SJCRH30 (cell line): ENCODE measurements at regions not wholly inside any gene's neighbourhood (a gene's known extent, or its start where the extent isn't known, plus 50 kb on each side); places are given as distances from the start of the nearest gene placed in this dataset.
A peak's percentile ranks its signal among the peaks of the same experiment; 100 is the strongest.
"Not testable (repeated sequence)": the region's sequence is repeated elsewhere in the genome, so short reads cannot be mapped to it uniquely, and the experiment has no call there.

Source experiments
- DNase-seq, 2 experiments: peaks; one replicate each; pipeline ENCODE4 v3.0.0-alpha.2; 2015 to 2020
- H3K27ac ChIP-seq: fragments of 250-450 bp; sonication (Bioruptor Pico); 2 replicates; pipeline ENCODE4 v1.5.1; 2020; ENCODE audit warnings: mild to moderate bottlenecking, moderate library complexity
- H3K27me3 ChIP-seq: fragments of 250-450 bp; sonication (Bioruptor Pico); 2 replicates; pipeline ENCODE4 v1.5.1; 2020; ENCODE audit warnings: mild to moderate bottlenecking, moderate library complexity
- H3K36me3 ChIP-seq: fragments of 250-450 bp; sonication (Bioruptor Pico); 2 replicates; pipeline ENCODE4 v1.5.1; 2020; ENCODE audit warnings: mild to moderate bottlenecking, moderate library complexity
- H3K4me1 ChIP-seq: fragments of 250-450 bp; sonication (Bioruptor Pico); 2 replicates; pipeline ENCODE4 v1.5.1; 2020; ENCODE audit warnings: mild to moderate bottlenecking, moderate library complexity
- H3K4me3 ChIP-seq: fragments of 250-450 bp; sonication (Bioruptor Pico); 2 replicates; pipeline ENCODE4 v1.5.1; 2020; ENCODE audit warnings: mild to moderate bottlenecking, moderate library complexity
- H3K9me3 ChIP-seq: fragments of 250-450 bp; sonication (Bioruptor Pico); replicated peaks from 2 replicates; pipeline ENCODE4 v1.5.1; 2020; ENCODE audit warnings: mild to moderate bottlenecking, moderate library complexity

DNA sequence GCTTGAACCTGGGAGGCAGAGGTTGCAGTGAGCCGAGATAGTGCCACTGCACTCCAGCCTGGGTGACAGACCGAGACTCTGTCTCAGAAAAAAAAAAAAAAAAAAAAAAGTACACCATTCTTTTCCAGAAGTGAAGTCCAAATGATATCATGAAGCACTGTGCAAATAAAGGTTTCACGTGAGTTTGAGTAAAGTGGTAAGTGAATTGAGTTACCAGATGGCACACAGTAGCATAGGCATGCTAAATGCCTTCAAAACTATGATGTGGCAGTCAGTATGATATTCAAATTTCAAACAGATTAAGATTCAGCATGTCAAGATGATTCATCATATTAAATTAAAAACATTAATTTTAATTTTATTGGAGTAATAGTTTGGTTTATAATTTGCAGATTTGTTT, 195.2 kb downstream of the TAF11L14 start:
- Histone ChIP-seq H3K4me1 (no peaks in the 10 kb centered on the region), H3K4me3 (no peak overlapping the region), H3K9me3 (no peaks in the 10 kb centered on the region), H3K27ac (no peak overlapping the region), H3K27me3 (no peaks in the 10 kb centered on the region), H3K36me3 (no peaks in the 10 kb centered on the region)
- no peak for DNase-seq

DNA sequence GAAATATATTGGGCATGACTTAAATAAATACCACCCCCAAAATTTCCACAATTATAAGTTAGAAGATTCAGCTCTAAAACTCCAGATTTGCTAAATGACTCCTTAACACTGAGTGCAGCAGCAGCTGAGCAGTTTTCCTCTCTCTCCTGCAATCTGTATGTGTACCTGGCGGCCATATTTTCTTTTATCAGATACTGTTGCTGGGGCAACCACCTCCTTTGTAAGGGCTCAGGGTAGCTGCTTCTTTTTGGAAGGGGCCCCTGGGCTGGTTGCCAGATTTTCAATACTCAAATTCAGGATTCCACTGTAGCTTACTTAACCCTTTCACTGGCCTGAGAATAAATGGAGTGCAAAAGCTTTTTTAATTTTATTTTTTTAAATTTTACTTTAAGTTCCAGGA, 197.0 kb downstream of the TAF11L14 start:
- Histone ChIP-seq H3K4me1 (no peaks in the 10 kb centered on the region), H3K27ac (no peak overlapping the region), H3K4me3 (no peak overlapping the region), H3K9me3 (no peaks in the 10 kb centered on the region), H3K36me3 (no peaks in the 10 kb centered on the region), H3K27me3 (no peaks in the 10 kb centered on the region)
- DNase-seq = no peak

DNA sequence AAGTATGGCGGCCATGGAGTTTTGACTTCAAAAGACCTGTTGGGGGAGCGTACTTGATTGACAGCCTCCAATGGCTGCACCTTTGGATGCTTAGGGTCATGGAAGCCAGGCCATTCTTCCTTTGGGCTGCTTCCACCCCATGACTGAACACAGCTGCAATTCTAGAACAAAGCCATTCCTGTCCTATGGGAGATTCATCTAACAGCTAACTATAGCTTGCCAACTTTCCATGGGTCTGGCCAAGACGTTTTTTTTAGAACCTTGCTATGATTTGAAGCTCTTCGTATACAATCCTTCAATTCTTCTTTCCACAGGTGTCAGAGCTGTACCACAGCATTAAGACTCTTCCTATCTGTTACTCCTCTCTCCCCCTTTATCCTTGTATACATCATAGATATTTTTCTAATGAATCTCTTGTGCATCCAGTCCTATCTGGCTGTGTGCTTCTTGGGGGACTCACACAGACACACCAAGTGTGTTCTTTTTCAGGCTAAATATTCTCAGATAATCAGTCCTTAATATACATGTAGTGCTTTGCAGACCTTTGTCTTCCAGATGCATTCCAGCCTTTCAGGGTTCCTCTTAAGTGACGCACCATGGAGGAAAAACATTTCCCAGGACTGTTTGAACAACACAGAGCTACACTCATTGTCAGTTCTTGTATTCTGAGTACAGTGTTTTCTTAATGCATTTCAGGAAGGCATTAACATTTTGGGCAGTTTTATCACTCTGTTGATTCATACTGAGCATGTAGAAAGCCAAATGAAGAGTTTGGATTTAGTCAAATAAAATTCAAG, 198.9 kb downstream of the TAF11L14 start:
- H3K27ac ChIP-seq = no peak overlapping the region
- H3K9me3 ChIP-seq = no peaks in the 10 kb centered on the region
- H3K4me1 ChIP-seq = no peaks in the 10 kb centered on the region
- H3K27me3 ChIP-seq = no peaks in the 10 kb centered on the region
- H3K4me3 ChIP-seq = no peak overlapping the region
- no peak for DNase-seq
- no peaks in the 10 kb centered on the region for H3K36me3 ChIP-seq

DNA sequence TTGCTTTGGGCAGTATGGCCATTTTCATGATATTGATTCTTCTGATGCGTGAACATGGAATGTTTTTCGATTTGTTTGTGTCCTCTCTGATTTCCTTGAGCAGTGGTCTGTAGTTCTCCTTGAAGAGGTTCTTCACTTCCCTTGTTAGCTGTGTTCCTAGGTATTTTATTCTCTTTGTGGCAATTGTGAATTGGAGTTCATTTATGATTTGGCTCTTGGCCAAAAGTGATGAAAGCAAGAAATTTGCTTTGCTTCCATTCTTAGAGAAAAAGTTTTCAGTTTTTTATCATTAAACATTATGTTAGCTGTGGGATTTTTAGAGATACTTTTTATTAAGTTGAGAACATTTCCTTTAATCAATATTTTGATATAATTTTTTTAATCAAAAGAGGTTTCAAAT, 203.5 kb downstream of the TAF11L14 start:
- Histone ChIP-seq H3K4me1 (no peaks in the 10 kb centered on the region), H3K27me3 (no peaks in the 10 kb centered on the region), H3K4me3 (no peak overlapping the region), H3K27ac (no peak overlapping the region), H3K36me3 (no peaks in the 10 kb centered on the region), H3K9me3 (no peaks in the 10 kb centered on the region)
- no peak for DNase-seq

DNA sequence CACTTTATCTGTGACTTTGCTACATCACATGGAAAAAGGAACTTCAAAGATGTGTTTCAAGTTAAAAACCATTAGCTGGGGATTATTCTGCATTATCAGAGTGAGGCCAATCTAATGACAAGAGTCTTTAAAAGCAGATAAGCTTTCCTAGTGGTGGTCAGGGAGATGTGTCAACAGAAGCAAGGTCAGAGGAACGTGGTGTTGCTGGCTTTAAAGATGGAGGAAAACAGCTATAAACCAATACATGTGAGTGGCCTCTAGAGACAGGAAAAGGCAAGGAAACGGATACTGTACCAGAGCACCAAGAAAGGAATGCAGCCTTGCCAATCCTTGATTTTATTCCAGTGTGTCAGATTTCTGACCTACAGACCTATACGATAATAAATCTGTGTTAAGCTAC, 204.2 kb downstream of the TAF11L14 start:
- no peaks in the 10 kb centered on the region for H3K4me1 ChIP-seq
- no peak overlapping the region for H3K4me3 ChIP-seq
- DNase-seq = no peak
- H3K27me3 ChIP-seq = no peaks in the 10 kb centered on the region
- no peaks in the 10 kb centered on the region for H3K36me3 ChIP-seq
- no peak overlapping the region for H3K27ac ChIP-seq
- no peaks in the 10 kb centered on the region for H3K9me3 ChIP-seq

DNA sequence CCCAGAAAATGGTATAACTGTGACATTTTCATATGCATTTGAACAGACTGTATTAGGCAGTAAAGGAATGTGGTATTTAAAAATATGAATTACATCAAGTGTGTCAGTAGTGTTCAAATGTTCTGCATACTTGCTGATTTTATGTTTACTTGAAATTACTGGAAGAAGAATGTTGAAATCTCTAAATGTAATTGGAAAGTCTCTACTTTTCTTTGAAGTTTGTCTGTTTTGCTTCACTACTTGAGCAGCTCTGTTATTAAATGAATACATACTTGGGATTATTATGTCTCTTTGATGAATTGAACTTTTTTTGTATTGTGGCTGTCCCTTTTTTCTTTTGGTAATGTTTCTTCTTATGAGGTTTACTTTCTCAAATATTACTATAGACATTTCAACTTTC, 205.6 kb downstream of the TAF11L14 start:
- Histone ChIP-seq H3K27ac (no peak overlapping the region), H3K27me3 (no peaks in the 10 kb centered on the region), H3K9me3 (no peaks in the 10 kb centered on the region), H3K4me3 (no peak overlapping the region), H3K4me1 (no peaks in the 10 kb centered on the region), H3K36me3 (no peaks in the 10 kb centered on the region)
- no peak for DNase-seq

DNA sequence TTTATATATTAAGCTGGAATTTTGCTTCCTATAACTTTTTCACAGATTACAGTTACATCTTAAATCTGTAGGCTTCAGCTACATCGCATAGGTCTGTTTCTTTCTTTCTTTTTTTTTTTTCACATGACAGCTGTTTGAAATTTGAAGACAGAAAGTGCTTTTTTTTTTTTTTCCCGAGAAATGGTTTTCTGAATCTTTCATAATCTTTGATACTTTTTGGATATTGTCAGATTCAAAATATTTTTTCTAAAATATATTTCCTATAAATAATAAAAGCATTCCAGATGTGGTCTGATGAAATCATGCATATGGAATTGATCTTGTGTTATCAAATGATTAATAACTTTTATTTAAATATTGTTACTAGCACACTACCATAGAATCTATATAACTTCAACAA, 212.2 kb downstream of the TAF11L14 start:
- Histone ChIP-seq H3K9me3 (no peaks in the 10 kb centered on the region), H3K27ac (no peak overlapping the region), H3K27me3 (no peaks in the 10 kb centered on the region), H3K4me1 (no peaks in the 10 kb centered on the region), H3K4me3 (no peak overlapping the region), H3K36me3 (no peaks in the 10 kb centered on the region)
- DNase-seq = no peak

DNA sequence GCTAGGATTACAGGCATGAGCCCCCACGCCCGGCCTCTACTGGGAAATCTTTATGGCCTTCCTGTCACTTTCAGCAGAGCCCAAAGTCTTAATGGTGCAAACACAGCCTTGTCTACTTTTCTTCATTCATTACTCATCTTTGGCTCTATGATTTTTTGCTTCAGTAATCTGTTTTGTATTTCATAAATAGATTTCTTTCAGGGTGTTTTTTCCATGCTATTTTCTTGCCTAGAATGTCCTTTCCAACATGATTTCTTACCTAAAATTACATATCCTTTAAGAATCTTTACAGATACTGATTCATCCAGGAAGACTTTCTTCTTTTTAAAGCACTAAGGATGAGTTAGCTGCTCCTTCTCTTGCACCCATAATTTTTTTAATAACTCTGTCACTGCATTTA, 213.0 kb downstream of the TAF11L14 start:
- Histone ChIP-seq H3K36me3 (no peaks in the 10 kb centered on the region), H3K4me3 (no peak overlapping the region), H3K27ac (no peak overlapping the region), H3K4me1 (no peaks in the 10 kb centered on the region), H3K27me3 (no peaks in the 10 kb centered on the region), H3K9me3 (no peaks in the 10 kb centered on the region)
- DNase-seq = no peak

DNA sequence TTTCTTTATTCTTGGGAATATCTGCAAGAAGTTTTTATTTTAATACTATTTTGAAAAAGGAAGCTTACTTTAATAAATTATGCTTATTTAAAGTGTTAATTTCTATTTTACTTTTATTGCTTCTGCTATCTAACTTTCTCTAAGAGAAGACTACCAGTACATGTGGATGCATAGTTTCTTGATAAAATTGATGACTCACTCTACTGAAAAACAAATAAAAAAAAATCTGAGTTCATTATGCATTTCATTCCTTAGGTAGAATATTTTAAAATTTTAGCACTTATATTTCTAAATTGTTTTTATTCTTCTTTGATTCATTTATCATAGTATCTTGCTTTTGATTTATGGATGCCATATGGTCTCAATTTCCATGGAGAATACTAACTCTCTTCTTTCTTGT, 217.9 kb downstream of the TAF11L14 start:
- no peaks in the 10 kb centered on the region for H3K27me3 ChIP-seq
- no peak for DNase-seq
- H3K9me3 ChIP-seq = no peaks in the 10 kb centered on the region
- no peak overlapping the region for H3K4me3 ChIP-seq
- no peak overlapping the region for H3K27ac ChIP-seq
- H3K36me3 ChIP-seq = no peaks in the 10 kb centered on the region
- no peaks in the 10 kb centered on the region for H3K4me1 ChIP-seq

DNA sequence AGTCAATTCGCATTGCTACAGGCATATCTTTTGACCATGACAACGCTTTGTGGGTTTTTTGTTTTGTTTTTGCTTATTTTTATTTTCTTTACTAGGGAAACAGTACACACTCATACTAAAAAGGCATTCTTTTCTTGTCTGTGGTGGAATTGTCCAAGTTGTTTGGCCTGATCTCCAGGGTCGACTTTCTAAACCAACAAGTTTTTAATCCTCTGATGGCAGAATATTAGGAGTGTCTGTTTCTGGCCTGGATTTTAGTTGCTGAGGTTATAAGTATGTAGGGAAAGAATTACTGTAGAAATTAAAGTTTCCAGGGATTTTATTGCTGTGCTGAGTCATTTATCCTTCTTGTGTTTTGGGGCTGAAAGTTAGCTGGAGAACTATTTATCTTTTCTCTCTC, 218.5 kb downstream of the TAF11L14 start:
- Histone ChIP-seq H3K36me3 (no peaks in the 10 kb centered on the region), H3K4me3 (no peak overlapping the region), H3K27me3 (no peaks in the 10 kb centered on the region), H3K9me3 (no peaks in the 10 kb centered on the region), H3K27ac (no peak overlapping the region), H3K4me1 (no peaks in the 10 kb centered on the region)
- no peak for DNase-seq

DNA sequence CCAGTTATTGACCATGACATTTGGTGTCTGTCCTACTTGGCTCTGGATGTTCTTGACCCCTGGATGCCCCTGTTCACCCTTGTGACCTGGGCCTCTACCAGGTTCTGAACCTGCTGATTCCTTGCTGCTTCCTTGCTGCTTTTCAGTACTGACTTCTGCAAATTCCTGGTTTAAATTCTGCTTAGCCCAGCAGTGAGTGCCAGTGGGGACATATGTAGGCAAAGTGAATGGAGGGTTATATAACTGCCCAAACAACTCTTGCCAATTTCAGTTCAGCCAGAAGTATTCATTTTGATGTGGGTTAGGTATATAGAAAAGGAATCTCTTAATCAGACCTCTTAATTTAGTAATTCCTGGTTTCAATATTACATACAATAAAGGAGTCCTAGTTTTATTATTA, 220.6 kb downstream of the TAF11L14 start:
- Histone ChIP-seq H3K4me1 (no peaks in the 10 kb centered on the region), H3K27me3 (no peaks in the 10 kb centered on the region), H3K36me3 (no peaks in the 10 kb centered on the region), H3K4me3 (no peak overlapping the region), H3K27ac (no peak overlapping the region), H3K9me3 (no peaks in the 10 kb centered on the region)
- no peak for DNase-seq

DNA sequence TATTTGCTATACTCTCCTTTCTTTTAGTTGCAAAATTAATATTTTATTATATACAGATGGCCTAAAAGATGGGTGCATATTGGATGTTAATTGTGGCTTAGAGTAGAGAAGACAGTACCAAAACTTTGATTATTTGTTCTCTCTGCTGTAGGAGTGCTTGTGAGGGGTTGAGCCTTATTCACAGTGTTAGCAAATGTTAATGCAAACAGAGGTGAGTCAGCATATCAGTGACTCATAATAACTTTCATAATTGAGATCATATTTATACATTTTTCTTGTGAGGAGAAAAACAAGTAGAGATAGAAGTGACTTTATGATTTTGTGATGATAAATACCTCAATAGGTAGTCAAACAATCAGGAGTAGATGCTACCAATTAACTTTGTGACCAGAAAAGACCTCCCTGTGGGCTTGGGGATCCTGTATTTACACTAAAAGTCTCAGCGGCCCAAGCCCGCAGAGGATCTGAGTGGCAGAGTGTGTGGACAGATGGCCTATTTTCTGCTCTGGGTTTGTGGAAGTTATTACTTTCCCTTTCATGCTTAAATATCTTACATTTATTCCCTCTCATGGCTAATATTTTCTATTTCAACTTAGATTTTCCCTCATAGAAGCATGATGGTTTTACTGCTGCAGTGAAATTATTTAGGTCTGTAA, 226.5 kb downstream of the TAF11L14 start:
- H3K27me3 ChIP-seq = no peaks in the 10 kb centered on the region
- no peaks in the 10 kb centered on the region for H3K4me1 ChIP-seq
- no peak overlapping the region for H3K27ac ChIP-seq
- H3K36me3 ChIP-seq = no peaks in the 10 kb centered on the region
- H3K9me3 ChIP-seq = no peaks in the 10 kb centered on the region
- no peak for DNase-seq
- H3K4me3 ChIP-seq = no peak overlapping the region

DNA sequence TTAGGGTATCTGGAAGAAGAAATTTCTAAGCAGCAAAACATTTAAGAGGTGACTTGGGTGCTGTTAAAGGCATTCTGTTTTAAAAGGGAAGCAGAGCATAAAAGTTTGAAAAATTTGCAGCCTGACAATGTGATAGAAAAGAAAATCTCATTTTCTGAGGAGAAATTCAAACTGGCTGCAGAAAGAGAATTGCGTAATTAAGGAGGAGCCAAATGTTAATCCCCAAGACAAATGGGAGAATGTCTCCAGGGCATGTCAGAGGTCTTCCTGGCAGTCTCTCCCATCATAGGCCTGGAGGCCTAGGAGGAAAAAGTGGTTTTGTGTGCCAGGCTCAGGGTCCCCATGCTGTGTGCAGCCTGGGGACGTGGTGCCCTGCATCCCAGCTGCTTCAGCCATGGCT, 230.6 kb downstream of the TAF11L14 start:
- not testable (repeated sequence) for H3K9me3 ChIP-seq, H3K4me1 ChIP-seq, H3K27me3 ChIP-seq, H3K36me3 ChIP-seq, H3K27ac ChIP-seq, H3K4me3 ChIP-seq
- DNase-seq = peak in 1 of 2 experiments; percentile 1

DNA sequence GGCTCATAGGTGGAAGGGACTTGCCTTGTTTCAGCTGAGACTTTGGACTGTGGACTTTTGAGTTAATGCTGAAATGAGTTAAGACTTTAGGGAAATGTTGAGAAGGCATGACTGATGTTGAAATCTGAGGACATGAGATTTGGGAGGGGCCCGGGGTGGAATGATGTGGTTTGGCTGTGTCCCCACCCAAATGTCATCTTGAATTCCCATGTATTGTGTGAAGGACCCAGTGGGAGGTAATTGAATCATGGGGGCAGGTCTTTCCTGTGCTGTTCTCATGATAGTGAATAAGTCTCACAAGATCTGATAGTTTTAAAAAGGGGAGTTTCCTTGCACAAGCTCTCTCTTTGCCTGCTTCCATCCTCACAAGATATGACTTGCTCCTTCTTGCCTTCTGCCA, 231.7 kb downstream of the TAF11L14 start:
- not testable (repeated sequence) for H3K36me3 ChIP-seq, H3K27ac ChIP-seq, H3K4me3 ChIP-seq, H3K9me3 ChIP-seq, H3K27me3 ChIP-seq, DNase-seq, H3K4me1 ChIP-seq

DNA sequence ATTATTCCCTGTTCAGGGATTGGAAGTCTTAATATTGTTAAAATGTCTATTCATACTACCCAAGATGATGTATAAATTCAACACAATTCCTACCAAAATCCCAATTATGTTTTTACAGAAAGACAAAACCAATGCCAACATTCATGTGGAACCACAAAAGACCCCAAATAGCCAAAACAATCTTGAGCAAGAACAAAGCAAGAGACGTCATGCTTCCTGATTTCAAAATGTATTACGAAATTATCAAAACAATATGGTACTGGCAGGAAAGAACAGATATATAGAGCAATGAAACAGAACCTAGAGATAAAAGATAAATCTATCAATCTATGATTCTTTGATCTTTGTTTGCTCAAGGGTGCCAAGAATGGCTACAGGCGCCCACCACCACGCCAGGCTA, 237.9 kb downstream of the TAF11L14 start:
- Histone ChIP-seq H3K36me3 (no peaks in the 10 kb centered on the region), H3K27ac (no peak overlapping the region), H3K9me3 (no peaks in the 10 kb centered on the region), H3K27me3 (no peaks in the 10 kb centered on the region), H3K4me3 (no peak overlapping the region), H3K4me1 (no peaks in the 10 kb centered on the region)
- no peak for DNase-seq

DNA sequence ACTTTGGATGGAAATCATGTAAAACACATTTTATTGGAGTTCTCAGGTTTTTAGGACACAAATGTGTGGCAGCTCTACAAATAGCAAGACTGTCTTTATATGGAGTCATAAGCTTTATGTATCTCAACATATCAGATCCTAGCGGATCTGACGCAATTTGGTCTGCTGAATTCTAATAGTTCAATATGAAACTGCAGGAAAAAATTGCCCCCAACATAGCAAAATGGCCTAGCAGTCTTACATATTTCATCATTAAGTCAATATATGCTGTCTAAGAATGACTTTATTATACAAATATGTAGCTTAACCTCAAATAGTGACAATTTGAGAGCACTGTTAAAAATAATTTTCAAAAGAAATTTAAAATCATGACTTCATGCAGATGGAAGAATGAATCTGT, 244.3 kb downstream of the TAF11L14 start:
- Histone ChIP-seq H3K27me3 (no peaks in the 10 kb centered on the region), H3K27ac (no peak overlapping the region), H3K4me1 (no peaks in the 10 kb centered on the region), H3K4me3 (no peak overlapping the region), H3K36me3 (no peaks in the 10 kb centered on the region), H3K9me3 (no peaks in the 10 kb centered on the region)
- no peak for DNase-seq
